ENCODE measurements at regions not wholly inside any gene's neighbourhood (a gene's known extent, or its start where the extent isn't known, plus 50 kb on each side); places are given as distances from the start of the nearest gene placed in this dataset.

- TF ChIP-seq CTCF (IDR thresholded peaks at IDR 0.05) (no peak), POLR2AphosphoS5 (IDR thresholded peaks at IDR 0.05) (no peak)
Measured at GRCh38 chr4:145390571-145390970, 91.1 kb upstream of the SMAD1 start.

Data from breast epithelium (tissue), 3 donors.